Endothelial cell of umbilical vein (primary cell): ENCODE measurements at regions not wholly inside any gene's neighbourhood (a gene's known extent, or its start where the extent isn't known, plus 50 kb on each side); places are given as distances from the start of the nearest gene placed in this dataset.

ENCODE experiments used
- CTCF ChIP-seq, 2 donors: IDR thresholded peaks; 1 replicate in 1 of 2; 2 replicates in 1 of 2; pipeline ENCODE4 v1.5.1; 2011; ENCODE audit warnings: low read length in 2 of 2, mild to moderate bottlenecking in 2 of 2, moderate library complexity in 2 of 2, control low read depth in 1 of 2, inconsistent platforms in 1 of 2, low read depth in 1 of 2; ENCODE audit not compliant: insufficient read depth in 1 of 2; ENCODE audit errors: extremely low read depth in 1 of 2
- EZH2 ChIP-seq: IDR thresholded peaks from 2 replicates; pipeline ENCODE4 v1.6.1; 2012; ENCODE audit warnings: borderline replicate concordance, low read depth, mild to moderate bottlenecking, moderate library complexity, low read length, inconsistent platforms; ENCODE audit not compliant: severe bottlenecking
- POLR2A ChIP-seq: IDR thresholded peaks from 2 replicates; pipeline ENCODE4 v1.6.1; 2012; ENCODE audit warnings: low read depth, mild to moderate bottlenecking, control low read depth, low read length
- POLR2AphosphoS5 ChIP-seq: IDR thresholded peaks from 2 replicates; pipeline ENCODE4 v1.6.1; 2012; ENCODE audit warnings: low read depth, mild to moderate bottlenecking, control low read depth, low read length, moderate library complexity; ENCODE audit not compliant: insufficient read depth
- TF ChIP-seq, protein P1 (sequence below): IDR thresholded peaks from 2 replicates; pipeline ENCODE4 v1.6.1; 2011; ENCODE audit not compliant: insufficient read depth, insufficient read length

- TF ChIP-seq, protein P1, sequence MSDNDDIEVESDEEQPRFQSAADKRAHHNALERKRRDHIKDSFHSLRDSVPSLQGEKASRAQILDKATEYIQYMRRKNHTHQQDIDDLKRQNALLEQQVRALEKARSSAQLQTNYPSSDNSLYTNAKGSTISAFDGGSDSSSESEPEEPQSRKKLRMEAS = no peak
- no peak for TF ChIP-seq CTCF (IDR thresholded peaks at IDR 0.05; ENCODE audit: extremely low read depth in 1 of 2, insufficient read depth in 1 of 2, low read depth in 1 of 2, low read length in 2 of 2)
- no peak for TF ChIP-seq POLR2A
- no peak for TF ChIP-seq POLR2AphosphoS5
- no peak for TF ChIP-seq EZH2
Observed at GRCh38 chr12:58097741-58098140, 156.4 kb downstream of the ATP23 start.
